Skeletal muscle tissue (tissue), 3 donors: ENCODE measurements at regions not wholly inside any gene's neighbourhood (a gene's known extent, or its start where the extent isn't known, plus 50 kb on each side); places are given as distances from the start of the nearest gene placed in this dataset.

Experiments used
- H3K27ac ChIP-seq: one replicate; pipeline ENCODE4 v1.7.0; 2013; ENCODE audit warnings: mild to moderate bottlenecking, low read depth, low read length, inconsistent platforms
- H3K27me3 ChIP-seq, 3 donors: one replicate each; pipeline ENCODE4 v1.7.0; 2013; ENCODE audit warnings: low read length in 3 of 3; ENCODE audit not compliant: control insufficient read depth in 3 of 3, insufficient read depth in 3 of 3
- H3K36me3 ChIP-seq, 3 donors: one replicate each; pipeline ENCODE4 v1.7.0; 2013; ENCODE audit warnings: low read length in 3 of 3; ENCODE audit not compliant: control insufficient read depth in 3 of 3, insufficient read depth in 3 of 3
- H3K4me1 ChIP-seq, 3 donors: one replicate each; pipeline ENCODE4 v1.7.0; 2013; ENCODE audit warnings: low read length in 3 of 3, mild to moderate bottlenecking in 3 of 3; ENCODE audit not compliant: control insufficient read depth in 3 of 3, insufficient read depth in 3 of 3
- H3K4me3 ChIP-seq, 3 donors: one replicate each; pipeline ENCODE4 v1.7.0; 2013; ENCODE audit warnings: low read length in 3 of 3
- H3K9ac ChIP-seq, 3 donors: one replicate each; pipeline ENCODE4 v1.7.0; 2013; ENCODE audit warnings: low read length in 3 of 3, mild to moderate bottlenecking in 3 of 3, moderate library complexity in 2 of 3, low read depth in 1 of 3
- H3K9me3 ChIP-seq, 3 donors: one replicate each; pipeline ENCODE4 v1.7.0; 2013; ENCODE audit warnings: low read length in 3 of 3; ENCODE audit not compliant: control insufficient read depth in 3 of 3
- donor health status: Osteomylitis.

DNA sequence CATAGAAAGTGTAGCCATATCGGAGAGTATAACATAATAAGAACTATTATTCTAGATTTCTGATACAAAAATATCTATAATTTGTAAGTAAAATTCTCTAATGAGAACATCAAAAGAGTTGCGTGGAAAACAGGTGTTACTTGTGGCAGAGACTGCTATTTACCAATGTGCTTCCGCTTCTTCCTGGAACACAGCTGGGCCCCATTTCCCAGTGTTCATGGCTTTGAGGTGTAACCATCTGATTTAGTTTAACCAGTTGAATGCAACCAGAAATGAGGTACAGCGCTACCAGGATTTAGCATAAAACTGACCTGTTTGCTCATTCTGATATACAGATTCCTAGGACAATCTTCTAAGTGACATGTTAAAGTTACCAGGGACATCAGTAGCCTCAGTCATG, 1055.2 kb downstream of the IGSF11 start:
- no peaks in the 10 kb centered on the region for H3K27me3 ChIP-seq

DNA sequence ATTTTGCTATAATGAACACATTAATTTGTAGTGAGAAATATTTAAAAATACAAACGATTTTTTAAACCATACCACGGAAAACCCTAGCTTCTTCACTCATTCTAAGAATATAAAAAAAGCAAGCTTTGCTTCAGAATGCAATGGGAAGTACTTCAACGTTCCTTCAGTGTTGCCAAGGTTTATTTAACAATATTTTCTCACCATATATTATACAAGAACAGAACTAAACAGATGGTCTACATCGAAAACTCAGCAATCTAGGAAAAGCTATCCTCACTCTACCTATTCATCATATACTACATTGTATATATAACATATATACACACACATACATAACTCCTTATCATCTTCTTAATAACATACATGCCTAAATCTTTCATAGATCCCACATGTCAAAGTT, 1047.4 kb downstream of the IGSF11 start:
- H3K27ac ChIP-seq, result no peak overlapping the region
- no peaks in the 10 kb centered on the region for H3K9me3 ChIP-seq
- H3K4me1 ChIP-seq, result no peaks in the 10 kb centered on the region
- no peaks in the 10 kb centered on the region for H3K27me3 ChIP-seq
- H3K4me3 ChIP-seq, result no peak overlapping the region
- H3K36me3 ChIP-seq, result no peaks in the 10 kb centered on the region
- no peak overlapping the region for H3K9ac ChIP-seq

More for the DNA sequence above, 1055.2 kb downstream of the IGSF11 start:
- H3K27ac ChIP-seq, result no peak overlapping the region
- H3K9ac ChIP-seq, result no peak overlapping the region
- H3K36me3 ChIP-seq, result no peaks in the 10 kb centered on the region
- H3K9me3 ChIP-seq, result no peaks in the 10 kb centered on the region
- H3K4me1 ChIP-seq, result no peaks in the 10 kb centered on the region
- H3K4me3 ChIP-seq, result no peak overlapping the region

DNA sequence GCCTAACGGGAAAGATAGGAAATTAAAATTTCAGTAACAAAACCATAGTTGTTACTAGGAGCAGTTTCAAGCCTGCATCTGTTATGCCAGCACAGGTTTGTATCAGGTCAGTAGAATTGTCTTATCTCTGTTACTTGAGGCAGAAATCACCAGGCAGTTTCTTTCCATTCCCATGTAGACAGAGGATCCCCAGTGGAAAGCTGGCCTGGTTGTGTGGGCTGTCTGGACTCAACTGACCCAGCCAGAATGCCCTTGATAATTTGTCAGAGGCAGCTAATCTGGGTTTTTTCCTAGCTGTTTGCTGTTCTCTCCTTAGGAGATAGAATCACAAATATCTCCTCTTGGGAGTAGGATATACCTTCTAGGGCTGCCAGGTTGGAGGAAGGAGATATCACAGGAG, 1044.7 kb downstream of the IGSF11 start:
- no peaks in the 10 kb centered on the region for H3K9me3 ChIP-seq
- H3K36me3 ChIP-seq, result no peaks in the 10 kb centered on the region
- H3K4me1 ChIP-seq, result no peaks in the 10 kb centered on the region
- no peak overlapping the region for H3K9ac ChIP-seq
- no peak overlapping the region for H3K4me3 ChIP-seq
- H3K27ac ChIP-seq, result no peak overlapping the region
- peaks cover 3 to 7% (median 3%) of the 10 kb centered on the region in 3 donors for H3K27me3 ChIP-seq

DNA sequence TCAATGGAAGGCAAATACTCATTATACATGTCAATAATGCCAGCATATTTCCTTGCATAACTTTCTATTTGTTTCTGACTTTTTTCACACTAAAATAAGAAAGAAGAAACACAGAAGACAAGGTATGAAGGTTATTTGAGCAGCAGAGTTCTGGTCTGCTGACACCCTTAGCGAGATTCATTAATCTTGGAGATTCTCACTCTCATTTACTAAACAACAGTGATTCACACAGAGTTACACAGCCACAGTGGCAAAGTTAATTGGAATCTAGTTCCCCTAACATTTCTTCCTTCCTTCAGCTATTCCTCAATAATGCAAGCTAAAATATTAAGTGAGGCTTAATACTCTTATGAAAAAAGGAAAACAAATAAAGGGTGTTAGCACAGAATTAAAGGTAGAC, 1044.0 kb downstream of the IGSF11 start:
- H3K4me1 ChIP-seq, result no peaks in the 10 kb centered on the region
- H3K9ac ChIP-seq, result no peak overlapping the region
- peaks cover 3 to 8% (median 3%) of the 10 kb centered on the region in 3 donors for H3K27me3 ChIP-seq
- H3K4me3 ChIP-seq, result no peak overlapping the region
- H3K9me3 ChIP-seq, result no peaks in the 10 kb centered on the region
- H3K27ac ChIP-seq, result no peak overlapping the region
- no peaks in the 10 kb centered on the region for H3K36me3 ChIP-seq

DNA sequence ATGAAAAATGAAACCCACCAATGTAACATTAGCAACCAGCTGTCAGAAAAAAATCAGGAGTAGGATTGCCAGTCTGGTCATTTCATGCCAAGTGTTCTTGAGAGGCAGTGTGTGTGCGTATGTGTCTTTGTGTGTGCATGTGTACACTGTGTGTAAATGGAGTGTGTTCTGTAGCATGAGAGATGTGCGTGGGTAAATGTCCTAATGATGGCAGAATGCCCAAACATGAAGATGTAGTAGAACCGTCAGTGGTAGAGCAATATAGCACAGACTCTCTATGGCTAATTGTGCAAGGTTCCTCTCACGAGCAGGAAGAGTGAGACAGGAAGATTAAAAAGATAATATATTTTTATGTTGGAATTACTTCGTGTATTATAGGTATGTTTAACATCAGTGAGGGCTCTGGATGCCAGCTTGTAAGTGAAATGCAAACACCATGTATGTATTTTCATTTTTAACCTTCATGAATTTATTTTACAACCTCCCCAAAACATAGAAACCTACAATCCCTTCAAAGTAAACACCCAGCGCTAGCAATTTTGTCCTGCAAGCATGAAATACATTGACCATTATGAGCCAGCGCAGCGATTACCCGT, 1038.7 kb downstream of the IGSF11 start:
- Histone ChIP-seq H3K4me1 (peaks cover 4 to 12% (median 10%) of the 10 kb centered on the region in 3 donors), H3K36me3 (no peaks in the 10 kb centered on the region), H3K9me3 (no peaks in the 10 kb centered on the region), H3K9ac (no peak overlapping the region), H3K27me3 (peaks cover 15 to 19% (median 18%) of the 10 kb centered on the region in 3 donors), H3K27ac (no peak overlapping the region), H3K4me3 (no peak overlapping the region)

DNA sequence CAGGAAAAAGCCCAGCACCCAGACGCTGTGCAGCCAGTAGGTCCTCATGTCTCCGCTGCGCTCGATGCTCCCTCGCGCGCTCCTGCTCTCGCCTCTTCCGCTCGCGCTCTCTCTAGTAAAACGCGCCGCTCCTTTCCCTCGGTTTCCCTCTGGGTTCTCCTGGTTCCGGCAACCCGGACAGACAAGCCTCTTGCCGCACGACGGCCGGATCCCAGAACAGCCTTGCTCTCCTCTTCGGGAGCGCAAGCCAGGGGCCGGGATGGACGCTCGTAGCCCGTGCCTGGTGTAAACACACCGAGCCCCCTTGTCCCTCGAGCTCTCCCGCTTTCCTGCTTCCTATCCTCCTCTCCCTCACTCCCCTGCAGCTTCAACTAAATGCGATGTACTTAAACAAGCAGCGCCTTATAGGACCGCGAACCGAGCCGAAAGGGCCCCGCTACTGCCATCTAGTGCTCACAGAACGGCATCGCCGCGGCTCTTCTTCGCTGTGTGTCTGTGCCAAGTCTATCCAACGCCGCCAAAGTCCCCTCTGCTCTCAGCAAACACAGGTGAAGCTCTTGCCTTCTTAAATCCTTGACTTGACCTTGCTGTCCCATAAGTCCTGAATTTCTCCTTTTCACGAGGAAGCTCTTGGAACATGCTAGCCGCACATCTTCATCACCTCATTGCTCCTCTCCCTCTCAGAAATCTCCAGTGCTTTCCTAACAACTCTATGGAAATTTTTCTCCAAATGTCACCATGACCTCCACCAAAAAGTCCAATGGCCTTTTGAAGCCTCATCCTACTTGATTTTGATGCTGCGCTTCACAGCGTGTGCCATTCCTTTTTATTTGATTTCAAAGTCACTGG, 1037.2 kb downstream of the IGSF11 start:
- peaks cover 4 to 12% (median 10%) of the 10 kb centered on the region in 3 donors for H3K4me1 ChIP-seq
- H3K9ac ChIP-seq, result peak overlapping the region in 1 of 3 donors; percentile 8
- H3K27ac ChIP-seq, result no peak overlapping the region
- H3K9me3 ChIP-seq, result no peaks in the 10 kb centered on the region
- no peaks in the 10 kb centered on the region for H3K36me3 ChIP-seq
- peaks cover 15 to 19% (median 18%) of the 10 kb centered on the region in 3 donors for H3K27me3 ChIP-seq
- peak overlapping the region; percentile 53 to 65 (median 64) for H3K4me3 ChIP-seq

DNA sequence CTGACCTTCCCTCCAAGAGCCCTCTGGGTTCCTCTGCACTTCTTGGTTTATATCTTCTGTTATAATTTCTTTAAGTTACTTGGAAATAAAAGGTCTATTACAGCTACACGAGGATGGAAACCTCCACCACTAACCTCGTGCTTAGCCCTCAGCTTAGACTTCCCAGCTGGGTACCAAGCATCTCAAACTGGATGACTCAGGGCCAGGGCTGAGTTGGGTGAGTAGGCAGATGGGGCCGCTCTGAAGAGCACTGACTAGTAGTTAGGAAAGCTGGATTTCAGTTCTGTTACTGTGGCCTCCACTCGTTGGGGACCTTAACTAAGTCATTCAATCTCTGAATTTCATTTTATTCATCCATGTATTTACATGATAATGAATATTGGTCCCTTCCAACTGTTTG, 1036.6 kb downstream of the IGSF11 start:
- no peak overlapping the region for H3K4me3 ChIP-seq
- H3K36me3 ChIP-seq, result no peaks in the 10 kb centered on the region
- H3K9me3 ChIP-seq, result no peaks in the 10 kb centered on the region
- H3K9ac ChIP-seq, result no peak overlapping the region
- H3K27me3 ChIP-seq, result peaks cover 15 to 19% (median 18%) of the 10 kb centered on the region in 3 donors
- peaks cover 4 to 12% (median 10%) of the 10 kb centered on the region in 3 donors for H3K4me1 ChIP-seq
- no peak overlapping the region for H3K27ac ChIP-seq

DNA sequence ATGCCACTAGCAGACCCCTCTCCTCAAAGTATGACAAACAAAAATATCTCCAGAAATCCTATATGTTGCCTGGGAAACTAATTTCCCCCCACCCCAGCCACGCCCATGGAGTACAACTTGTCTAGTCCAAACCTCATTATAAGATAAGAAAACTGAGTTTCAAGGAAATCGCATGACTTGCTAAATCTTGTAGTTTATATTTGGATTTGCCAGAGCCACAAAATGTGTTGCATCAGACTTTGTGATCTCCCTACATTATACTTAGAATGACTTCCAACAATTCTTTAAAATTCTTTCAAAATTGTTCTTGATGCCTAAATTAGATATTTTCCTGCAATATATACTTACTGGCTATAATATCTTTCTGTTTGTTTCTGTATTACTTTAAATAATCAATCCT, 1034.4 kb downstream of the IGSF11 start:
- Histone ChIP-seq H3K27me3 (peaks cover 11 to 16% (median 13%) of the 10 kb centered on the region in 3 donors), H3K36me3 (no peaks in the 10 kb centered on the region), H3K27ac (no peak overlapping the region), H3K4me1 (peaks cover 4 to 12% (median 10%) of the 10 kb centered on the region in 3 donors), H3K9ac (no peak overlapping the region), H3K4me3 (no peak overlapping the region), H3K9me3 (no peaks in the 10 kb centered on the region)

DNA sequence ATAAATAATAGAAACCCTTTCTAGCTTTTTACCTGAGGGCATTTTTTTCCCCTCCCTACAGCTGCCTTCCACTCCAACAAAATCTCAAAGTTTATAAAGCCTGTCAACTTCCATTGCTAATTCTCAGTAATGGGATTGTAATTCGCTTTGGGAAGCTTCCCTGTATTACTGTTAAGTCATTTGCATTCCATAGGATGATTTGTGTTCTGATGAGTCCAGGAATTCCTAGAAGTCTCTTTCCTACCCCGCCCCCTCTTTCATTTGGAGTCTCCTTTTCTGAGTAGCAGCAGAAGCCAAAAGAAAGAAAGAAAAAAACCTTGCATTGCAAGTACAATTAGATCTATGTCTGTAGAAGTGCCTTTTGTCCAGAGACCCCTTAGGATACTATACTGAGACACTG, 1033.3 kb downstream of the IGSF11 start:
- Histone ChIP-seq H3K9me3 (no peaks in the 10 kb centered on the region), H3K27ac (no peak overlapping the region), H3K36me3 (no peaks in the 10 kb centered on the region), H3K4me1 (peaks cover 4 to 12% (median 10%) of the 10 kb centered on the region in 3 donors), H3K9ac (no peak overlapping the region), H3K27me3 (peaks cover 4 to 16% (median 10%) of the 10 kb centered on the region in 3 donors), H3K4me3 (no peak overlapping the region)

DNA sequence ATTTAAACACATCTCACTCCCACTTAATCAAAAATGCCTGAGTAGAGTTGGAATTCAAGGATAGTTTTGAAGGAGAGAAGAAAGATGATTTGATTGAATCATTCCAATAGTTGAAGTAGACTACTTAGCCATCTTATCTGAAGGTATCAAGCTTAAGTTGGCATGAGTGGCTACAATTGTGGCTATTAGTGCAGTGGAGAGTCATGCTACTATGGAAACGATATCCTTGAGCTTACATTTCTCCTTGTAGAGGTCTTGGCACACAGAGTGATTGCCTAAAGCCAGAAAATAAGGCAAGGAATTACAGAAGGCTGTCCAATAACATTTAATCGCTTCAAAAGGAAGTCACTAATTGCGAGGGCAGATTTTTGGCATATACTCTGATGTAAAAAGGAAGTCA, 1022.7 kb downstream of the IGSF11 start:
- H3K27me3 ChIP-seq, result no peaks in the 10 kb centered on the region
- no peak overlapping the region for H3K27ac ChIP-seq
- H3K4me3 ChIP-seq, result no peak overlapping the region
- H3K36me3 ChIP-seq, result no peaks in the 10 kb centered on the region
- H3K9me3 ChIP-seq, result no peaks in the 10 kb centered on the region
- no peaks in the 10 kb centered on the region for H3K4me1 ChIP-seq
- no peak overlapping the region for H3K9ac ChIP-seq
